Right lobe of liver (tissue), 6 donors: ENCODE measurements at regions not wholly inside any gene's neighbourhood (a gene's known extent, or its start where the extent isn't known, plus 50 kb on each side); places are given as distances from the start of the nearest gene placed in this dataset.

Experiments used
- ATAC-seq, 4 donors: fragments of 200-7000 bp; cut with Tn5 transposase; one replicate each; pipeline ENCODE4 v1.9.1; 2020; ENCODE audit warnings: mild to moderate bottlenecking in 4 of 4, moderate library complexity in 4 of 4
- DNase-seq, 3 donors: peaks; one replicate each; pipeline ENCODE4 v3.0.0-alpha.2; 2020
- H3K27ac ChIP-seq, 3 donors: fragments of 200-600 bp; one replicate each; pipeline ENCODE4 v1.8.0; 2022
- H3K27me3 ChIP-seq, 2 donors: fragments of 200-600 bp; one replicate each; pipeline ENCODE4 v1.8.0; 2022
- H3K36me3 ChIP-seq, 4 donors: fragments of 200-600 bp; sonication (generic) in 1 of 4; one replicate each; pipeline versions ENCODE4 v1.5.1 to v1.8.0; 2017 to 2022; ENCODE audit warnings: control low read depth in 1 of 4
- H3K4me1 ChIP-seq, 4 donors: fragments of 200-600 bp; sonication (generic) in 1 of 4; one replicate each; pipeline versions ENCODE4 v1.5.1 to v1.8.0; 2017 to 2022; ENCODE audit warnings: control low read depth in 1 of 4
- H3K4me3 ChIP-seq, 3 donors: fragments of 200-600 bp; one replicate each; pipeline ENCODE4 v1.8.0; 2022
- H3K9me3 ChIP-seq, 4 donors: fragments of 200-600 bp; sonication (generic) in 1 of 4; one replicate each; pipeline versions ENCODE4 v1.5.1 to v1.8.0; 2017 to 2022; ENCODE audit warnings: control low read depth in 1 of 4
- POLR2A ChIP-seq: fragments of 450-650 bp; IDR thresholded peaks from one replicate; pipeline ENCODE4 v1.6.1; 2017; ENCODE audit warnings: antibody characterized with exemption, mild to moderate bottlenecking
- WGBS: methylation state at CpG from one replicate; pipeline ENCODE4 v1.1.6; 2018; ENCODE audit warnings: low coverage, low lambda C conversion rate; ENCODE audit not compliant: insufficient coverage; ENCODE audit errors: missing lambda C conversion rate; 5-methylcytosine and 5-hydroxymethylcytosine counted together
- intact Hi-C, 2 donors: fragments of 100-400 bp; cut with DNase I; formaldehyde crosslinking; loops; one replicate each; pipeline versions ENCODE4 v1.11.2 to v1.14.1; 2022
- TF ChIP-seq, protein P1 (sequence below), 4 donors: fragments of 200-600 bp in 3 of 4; fragments of 450-650 bp in 1 of 4; IDR thresholded peaks; one replicate each; pipeline versions ENCODE4 v1.5.1 to v1.8.0; 2016 to 2022; ENCODE audit warnings: antibody characterized with exemption in 4 of 4, mild to moderate bottlenecking in 2 of 4
- donor health status: DM: no; HTN: yes; CAD: no.
- donor health status: DM: no; HTN: no; CAD: no.
- donor health status: DM: no; HTN: no; CAD: no.
- donor health status: DM: no; HTN: yes; CAD: no.
- donor health status: DM: no; HTN: yes; CAD: no.

DNA sequence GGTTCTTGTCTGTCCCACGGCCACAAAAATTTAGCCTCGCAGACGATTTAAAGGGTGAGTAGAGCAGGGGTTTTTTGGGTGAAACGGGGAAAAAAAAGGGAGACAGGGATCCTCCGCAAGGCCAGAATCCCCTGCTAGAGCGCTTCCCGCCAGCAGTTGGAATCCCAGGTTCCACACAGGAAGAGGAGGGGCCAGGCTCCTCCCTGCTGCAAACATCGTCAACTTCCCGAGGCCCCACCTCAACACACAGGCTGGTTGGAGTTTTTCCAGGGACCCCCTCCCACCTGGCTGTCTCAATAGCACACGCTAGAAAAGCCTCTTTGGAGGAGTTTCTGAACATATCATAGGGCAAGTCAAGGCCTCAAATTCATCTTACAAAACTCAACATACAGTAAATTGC is 112.7 kb downstream of the MTERF1 start:
- Histone ChIP-seq H3K9me3 (no peaks in the 10 kb centered on the region), H3K36me3 (no peaks in the 10 kb centered on the region), H3K27me3 (no peaks in the 10 kb centered on the region), H3K27ac (no peak overlapping the region), H3K4me3 (no peak overlapping the region), H3K4me1 (no peaks in the 10 kb centered on the region)
- WGBS, result 75% methylated on average over 5 of the region's 10 CpGs
- ATAC-seq, result no peak
- DNase-seq, result no peak
- TF ChIP-seq, protein P1, sequence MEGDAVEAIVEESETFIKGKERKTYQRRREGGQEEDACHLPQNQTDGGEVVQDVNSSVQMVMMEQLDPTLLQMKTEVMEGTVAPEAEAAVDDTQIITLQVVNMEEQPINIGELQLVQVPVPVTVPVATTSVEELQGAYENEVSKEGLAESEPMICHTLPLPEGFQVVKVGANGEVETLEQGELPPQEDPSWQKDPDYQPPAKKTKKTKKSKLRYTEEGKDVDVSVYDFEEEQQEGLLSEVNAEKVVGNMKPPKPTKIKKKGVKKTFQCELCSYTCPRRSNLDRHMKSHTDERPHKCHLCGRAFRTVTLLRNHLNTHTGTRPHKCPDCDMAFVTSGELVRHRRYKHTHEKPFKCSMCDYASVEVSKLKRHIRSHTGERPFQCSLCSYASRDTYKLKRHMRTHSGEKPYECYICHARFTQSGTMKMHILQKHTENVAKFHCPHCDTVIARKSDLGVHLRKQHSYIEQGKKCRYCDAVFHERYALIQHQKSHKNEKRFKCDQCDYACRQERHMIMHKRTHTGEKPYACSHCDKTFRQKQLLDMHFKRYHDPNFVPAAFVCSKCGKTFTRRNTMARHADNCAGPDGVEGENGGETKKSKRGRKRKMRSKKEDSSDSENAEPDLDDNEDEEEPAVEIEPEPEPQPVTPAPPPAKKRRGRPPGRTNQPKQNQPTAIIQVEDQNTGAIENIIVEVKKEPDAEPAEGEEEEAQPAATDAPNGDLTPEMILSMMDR (IDR thresholded peaks at IDR 0.05), result no peak
- no peak for TF ChIP-seq POLR2A
- intact Hi-C loops, result no loop called here

GRCh38 chr7:91771394-91771793 is 109.1 kb downstream of the MTERF1 start:
- WGBS, result 21% methylated on average over 1 of the region's 1 CpG
- no peaks in the 10 kb centered on the region for H3K36me3 ChIP-seq
- H3K4me3 ChIP-seq, result no peak overlapping the region
- no peak for ATAC-seq
- H3K4me1 ChIP-seq, result no peaks in the 10 kb centered on the region
- H3K27ac ChIP-seq, result no peak overlapping the region
- H3K27me3 ChIP-seq, result no peaks in the 10 kb centered on the region
- no peak for TF ChIP-seq POLR2A
- TF ChIP-seq, protein P1 (IDR thresholded peaks at IDR 0.05), result no peak
- no peak for DNase-seq
- no peaks in the 10 kb centered on the region for H3K9me3 ChIP-seq
- intact Hi-C loops, result no loop called here

DNA sequence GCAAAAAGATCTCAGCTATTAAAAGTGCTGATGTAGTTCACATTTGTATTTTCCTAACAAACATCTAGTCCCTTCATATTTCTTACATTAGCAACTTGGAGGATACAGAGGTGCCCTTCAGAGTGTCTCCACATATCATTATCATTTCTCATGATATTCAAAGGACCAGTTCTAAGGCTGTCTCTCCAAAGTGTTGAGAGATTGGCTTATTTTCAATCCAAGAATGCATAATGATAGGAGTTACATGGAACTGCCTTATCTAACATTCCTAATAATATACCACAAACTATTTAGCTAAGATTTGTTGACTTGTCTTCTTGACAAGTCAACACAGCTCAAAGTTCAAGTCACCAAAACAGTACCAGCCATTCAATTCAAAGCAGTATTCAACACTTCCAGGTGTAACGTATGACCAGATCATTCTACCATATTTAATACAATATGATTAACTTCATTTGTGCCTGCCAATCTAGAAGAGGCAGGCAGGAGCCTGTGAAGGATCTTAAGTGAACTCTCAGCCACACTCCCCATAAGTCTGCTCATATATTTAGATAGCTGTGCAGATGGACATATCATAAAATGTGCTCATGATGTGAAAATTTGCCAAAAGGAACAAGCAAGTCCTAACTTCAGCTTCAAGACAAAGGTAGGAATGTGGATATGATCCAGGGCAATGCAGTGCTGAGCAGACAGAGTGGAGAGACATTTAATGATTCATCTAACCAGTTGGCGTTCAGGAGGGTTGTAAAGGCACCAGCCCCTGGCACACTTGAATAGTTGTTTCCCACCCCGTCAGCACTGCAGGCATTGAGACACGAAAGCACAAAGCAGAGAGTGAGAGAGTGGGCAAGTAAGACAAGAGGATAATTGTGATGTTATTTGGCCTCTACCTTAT is 108.3 kb downstream of the MTERF1 start:
- no peak overlapping the region for H3K27ac ChIP-seq
- DNase-seq, result no peak
- H3K4me1 ChIP-seq, result no peaks in the 10 kb centered on the region
- H3K9me3 ChIP-seq, result no peaks in the 10 kb centered on the region
- H3K36me3 ChIP-seq, result no peaks in the 10 kb centered on the region
- no peak for ATAC-seq
- 74% methylated on average over 4 of the region's 4 CpGs for WGBS
- TF ChIP-seq, protein P1 (IDR thresholded peaks at IDR 0.05), result no peak
- TF ChIP-seq POLR2A, result no peak
- H3K4me3 ChIP-seq, result no peak overlapping the region
- no peaks in the 10 kb centered on the region for H3K27me3 ChIP-seq
- intact Hi-C loops, result no loop called here

GRCh38 chr7:91776171-91776570 is 104.3 kb downstream of the MTERF1 start:
- Histone ChIP-seq H3K4me3 (no peak overlapping the region), H3K27me3 (no peaks in the 10 kb centered on the region), H3K36me3 (no peaks in the 10 kb centered on the region), H3K9me3 (no peaks in the 10 kb centered on the region), H3K27ac (no peak overlapping the region), H3K4me1 (no peaks in the 10 kb centered on the region)
- WGBS, result 71% methylated on average over 2 of the region's 2 CpGs
- DNase-seq, result no peak
- ATAC-seq, result no peak
- no peak for TF ChIP-seq POLR2A
- TF ChIP-seq, protein P1 (IDR thresholded peaks at IDR 0.05), result no peak
- intact Hi-C loops, result no loop called here
